Adipose tissue (tissue), 3 donors: ENCODE measurements at regions not wholly inside any gene's neighbourhood (a gene's known extent, or its start where the extent isn't known, plus 50 kb on each side); places are given as distances from the start of the nearest gene placed in this dataset.
A peak's percentile ranks its signal among the peaks of the same experiment; 100 is the strongest.

Experiments used
- H3K27ac ChIP-seq: one replicate; pipeline ENCODE4 v1.5.1; 2013; ENCODE audit warnings: low read depth, low read length
- WGBS, 3 donors: extraction: QIAGEN DNeasy Blood & Tissue Kit; methylation state at CpG; one replicate each; pipeline ENCODE4 v1.1.7; 2013; 5-methylcytosine and 5-hydroxymethylcytosine counted together
- donor health status: healthy with polysubstance abuse.
- donor health status: Bipolar disorder and iron deficiency.
- donor health status: healthy.

- H3K27ac ChIP-seq: no peak overlapping the region
- 73 to 81% (median 78%) methylated on average over 12 of the region's 12 CpGs for WGBS, 3 donors
Observed at GRCh38 chr20:23165307-23165750, 79.2 kb upstream of the CD93 start.

- 41 to 66% (median 64%) methylated on average over 13 of the region's 13 CpGs for WGBS, 3 donors
- H3K27ac ChIP-seq: no peak overlapping the region
Observed at GRCh38 chr20:23164176-23164601, 78.1 kb upstream of the CD93 start.

GRCh38 chr20:23163562-23163961, 77.4 kb upstream of the CD93 start:
- H3K27ac ChIP-seq: no peak overlapping the region
- 89 to 97% (median 96%) methylated on average over 6 of the region's 6 CpGs for WGBS, 3 donors

- 90 to 96% (median 92%) methylated on average over 5 of the region's 5 CpGs for WGBS, 3 donors
- H3K27ac ChIP-seq: no peak overlapping the region
Observed at GRCh38 chr20:23162887-23163286, 76.8 kb upstream of the CD93 start.

- H3K27ac ChIP-seq: peak overlapping the region; percentile 48
- 45 to 64% (median 49%) methylated on average over 12 of the region's 12 CpGs for WGBS, 3 donors
Observed at GRCh38 chr20:23161968-23162696, 76.0 kb upstream of the CD93 start.

GRCh38 chr20:23161244-23161891, 75.2 kb upstream of the CD93 start:
- H3K27ac ChIP-seq: no peak overlapping the region
- WGBS, 3 donors: 54 to 73% (median 61%) methylated on average over 18 of the region's 18 CpGs

- 68 to 71% (median 71%) methylated on average over 6 of the region's 6 CpGs for WGBS, 3 donors
- H3K27ac ChIP-seq: no peak overlapping the region
Observed at GRCh38 chr20:23160536-23161243, 74.6 kb upstream of the CD93 start.

GRCh38 chr20:23159947-23160318, 73.8 kb upstream of the CD93 start:
- WGBS, 3 donors: 60 to 66% (median 62%) methylated on average over 4 of the region's 4 CpGs

GRCh38 chr20:23159256-23159946, 73.3 kb upstream of the CD93 start:
- 55 to 62% (median 58%) methylated on average over 3 of the region's 3 CpGs for WGBS, 3 donors

More at GRCh38 chr20:23159947-23160318, 73.8 kb upstream of the CD93 start:
- H3K27ac ChIP-seq: no peak overlapping the region

GRCh38 chr20:23157734-23158133, 71.6 kb upstream of the CD93 start:
- no peak overlapping the region for H3K27ac ChIP-seq
- WGBS, 3 donors: 93 to 95% (median 93%) methylated on average over 15 of the region's 15 CpGs

More at GRCh38 chr20:23159256-23159946, 73.3 kb upstream of the CD93 start:
- H3K27ac ChIP-seq: no peak overlapping the region

- 76 to 86% (median 86%) methylated on average over 5 of the region's 5 CpGs for WGBS, 3 donors
- H3K27ac ChIP-seq: no peak overlapping the region
Observed at GRCh38 chr20:23156842-23157423, 70.8 kb upstream of the CD93 start.

- no peak overlapping the region for H3K27ac ChIP-seq
- 77 to 90% (median 80%) methylated on average over 11 of the region's 11 CpGs for WGBS, 3 donors
Observed at GRCh38 chr20:23156170-23156841, 70.2 kb upstream of the CD93 start.

- WGBS, 3 donors: 48 to 60% (median 53%) methylated on average over 7 of the region's 7 CpGs
- H3K27ac ChIP-seq: no peak overlapping the region
Observed at GRCh38 chr20:23155141-23155590, 69.0 kb upstream of the CD93 start.

GRCh38 chr20:23153696-23154341, 67.7 kb upstream of the CD93 start:
- WGBS, 3 donors: 80 to 92% (median 91%) methylated on average over 4 of the region's 4 CpGs
- H3K27ac ChIP-seq: no peak overlapping the region

- H3K27ac ChIP-seq: no peak overlapping the region
- WGBS, 3 donors: 91 to 94% (median 94%) methylated on average over 3 of the region's 3 CpGs
Observed at GRCh38 chr20:23152902-23153301, 66.8 kb upstream of the CD93 start.

GRCh38 chr20:23152308-23152892, 66.3 kb upstream of the CD93 start:
- no peak overlapping the region for H3K27ac ChIP-seq
- WGBS, 3 donors: 18 to 34% (median 19%) methylated on average over 9 of the region's 9 CpGs

- no peak overlapping the region for H3K27ac ChIP-seq
- WGBS, 3 donors: 71 to 81% (median 75%) methylated on average over 8 of the region's 8 CpGs
Observed at GRCh38 chr20:23151885-23152284, 65.8 kb upstream of the CD93 start.
